ENCODE measurements at regions not wholly inside any gene's neighbourhood (a gene's known extent, or its start where the extent isn't known, plus 50 kb on each side); places are given as distances from the start of the nearest gene placed in this dataset.
"Not testable (repeated sequence)": the region's sequence is repeated elsewhere in the genome, so short reads cannot be mapped to it uniquely, and the experiment has no call there.

DNA sequence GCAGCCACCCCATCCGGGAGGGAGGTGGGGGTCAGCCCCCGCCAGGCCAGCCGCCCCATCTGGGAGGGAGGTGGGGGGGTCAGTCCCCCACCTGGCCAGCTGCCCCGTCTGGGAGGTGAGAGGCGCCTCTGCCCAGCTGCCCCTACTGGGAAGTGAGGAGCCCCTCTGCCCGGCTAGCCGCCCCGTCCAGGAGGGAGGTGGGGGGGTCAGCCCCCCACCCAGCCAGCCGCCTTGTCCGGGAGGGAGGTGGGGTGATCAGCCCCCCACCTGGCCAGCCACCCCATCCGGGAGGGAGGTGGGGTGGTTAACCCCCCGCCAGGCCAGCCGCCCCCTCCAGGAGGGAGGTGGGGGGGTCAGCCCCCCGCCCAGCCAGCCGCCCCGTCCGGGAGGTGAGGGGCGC lies 852.4 kb upstream of the DEFB115 start:
- DNase-seq, result not testable (repeated sequence)

DNA sequence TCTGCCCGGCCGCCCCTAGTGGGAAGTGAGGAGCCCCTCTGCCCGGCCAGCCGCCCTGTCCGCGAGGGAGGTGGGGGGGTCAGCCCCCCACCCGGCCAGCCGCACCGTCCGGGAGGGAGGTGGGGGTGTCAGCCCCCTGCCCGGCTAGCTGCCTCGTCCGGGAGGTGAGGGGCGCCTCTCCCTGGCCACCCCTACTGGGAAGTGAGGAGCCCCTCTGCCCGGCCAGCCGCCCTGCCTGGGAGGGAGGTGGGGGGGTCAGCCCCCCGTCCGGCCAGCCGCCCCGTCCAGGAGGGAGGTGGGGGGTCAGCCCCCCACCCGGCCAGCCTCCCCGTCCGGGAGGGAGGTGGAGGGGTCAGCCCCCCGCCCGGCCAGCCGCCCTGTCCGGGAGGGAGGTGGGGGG lies 851.9 kb upstream of the DEFB115 start:
- DNase-seq, result not testable (repeated sequence)

- DNase-seq, result not testable (repeated sequence)
Observed at GRCh38 chr20:30406370-30406769, 851.1 kb upstream of the DEFB115 start.

- no peak for DNase-seq
Observed at GRCh38 chr20:30412972-30413371, 844.5 kb upstream of the DEFB115 start.

DNA sequence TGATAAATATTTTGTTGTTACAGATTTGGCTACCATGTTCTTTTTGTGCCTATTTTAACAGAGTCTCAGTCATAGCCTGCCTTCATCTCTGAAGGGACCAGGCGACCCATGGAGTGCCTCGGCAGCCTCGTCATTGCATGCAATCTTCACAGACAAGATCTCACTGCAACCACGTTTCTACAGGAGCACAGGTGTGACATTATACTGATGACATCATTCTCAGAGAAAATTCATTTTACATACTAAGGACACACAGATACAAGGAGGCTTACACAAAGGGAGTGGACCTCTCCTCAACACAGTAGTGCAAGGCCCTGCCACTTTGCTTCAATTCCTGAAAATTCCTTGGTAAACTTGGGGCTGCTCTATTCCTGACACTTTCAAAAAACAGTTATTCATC lies 840.1 kb upstream of the DEFB115 start:
- not testable (repeated sequence) for DNase-seq

- DNase-seq, result not testable (repeated sequence)
Observed at GRCh38 chr20:30418378-30418777, 839.1 kb upstream of the DEFB115 start.

DNA sequence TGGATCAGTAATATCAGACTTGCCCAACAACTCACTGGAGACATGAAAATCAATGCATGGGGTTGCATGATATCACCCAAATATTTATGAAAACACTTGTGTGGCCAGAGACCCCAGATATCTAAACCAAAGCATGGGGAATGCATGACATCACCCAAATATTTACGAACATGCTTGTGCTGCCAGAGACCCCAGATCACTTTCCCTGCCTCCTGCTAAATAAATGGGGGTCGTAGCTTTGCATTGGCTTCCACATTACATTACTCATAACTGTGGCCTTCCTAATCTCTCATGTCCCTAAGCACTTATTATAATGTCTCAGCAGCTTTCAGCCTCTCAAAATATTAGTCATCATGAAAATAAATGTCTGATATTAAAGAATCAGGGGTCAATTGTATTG lies 838.0 kb upstream of the DEFB115 start:
- no peak for DNase-seq

GRCh38 chr20:30419871-30420420 lies 837.5 kb upstream of the DEFB115 start:
- DNase-seq, result not testable (repeated sequence)
